NOMO-1 treated with DMSO at 0.1 percent for 48 hours (cell line): ENCODE measurements at regions not wholly inside any gene's neighbourhood (a gene's known extent, or its start where the extent isn't known, plus 50 kb on each side); places are given as distances from the start of the nearest gene placed in this dataset.
"Not testable (repeated sequence)": the region's sequence is repeated elsewhere in the genome, so short reads cannot be mapped to it uniquely, and the experiment has no call there.

Experiments
- DNase-seq: peaks from one replicate; lab custom pipeline; 2025; ENCODE audit not compliant: unreplicated experiment; lab: John Stamatoyannopoulos, UW

DNA sequence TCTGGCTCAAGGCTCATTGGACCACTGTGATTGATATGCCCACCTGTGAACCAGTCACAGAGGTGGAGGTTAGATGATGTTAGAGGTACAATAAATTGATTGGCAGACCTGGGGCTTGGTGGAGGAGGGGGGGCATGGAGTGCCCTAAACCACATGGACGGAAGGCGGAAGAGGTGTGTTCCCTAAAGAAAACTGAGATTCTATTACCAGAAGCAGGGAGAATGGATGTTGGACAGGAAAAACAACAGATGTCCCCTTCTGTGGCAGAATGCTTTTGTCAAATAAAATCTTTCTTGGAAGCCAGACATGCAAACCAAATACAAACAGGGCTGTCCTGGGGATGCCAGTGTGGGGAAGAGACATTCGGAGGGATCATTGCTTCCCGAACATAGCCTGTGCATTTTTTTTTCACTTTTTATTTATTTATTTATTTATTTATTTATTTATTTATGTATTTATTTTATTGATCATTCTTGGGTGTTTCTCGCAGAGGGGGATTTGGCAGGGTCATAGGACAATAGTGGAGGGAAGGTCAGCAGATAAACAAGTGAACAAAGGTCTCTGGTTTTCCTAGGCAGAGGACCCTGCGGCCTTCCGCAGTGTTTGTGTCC is 433.9 kb downstream of the RPS24 start:
- DNase-seq: no peak

DNA sequence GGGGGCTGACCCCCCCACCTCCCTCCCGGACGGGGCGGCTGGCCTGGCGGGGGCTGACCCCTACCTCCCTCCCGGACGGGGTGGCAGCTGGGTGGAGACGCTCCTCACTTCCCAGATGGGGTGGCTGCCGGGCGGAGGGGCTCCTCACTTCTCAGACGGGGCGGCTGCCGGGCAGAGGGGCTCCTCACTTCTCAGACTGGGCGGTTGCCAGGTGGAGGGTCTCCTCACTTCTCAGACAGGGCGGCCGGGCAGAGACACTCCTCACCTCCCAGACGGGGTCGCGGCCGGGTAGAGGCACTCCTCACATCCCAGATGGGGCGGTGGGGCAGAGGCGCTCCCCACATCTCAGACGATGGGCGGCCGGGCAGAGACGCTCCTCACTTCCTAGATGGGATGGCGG is 435.1 kb downstream of the RPS24 start:
- DNase-seq: not testable (repeated sequence)

DNA sequence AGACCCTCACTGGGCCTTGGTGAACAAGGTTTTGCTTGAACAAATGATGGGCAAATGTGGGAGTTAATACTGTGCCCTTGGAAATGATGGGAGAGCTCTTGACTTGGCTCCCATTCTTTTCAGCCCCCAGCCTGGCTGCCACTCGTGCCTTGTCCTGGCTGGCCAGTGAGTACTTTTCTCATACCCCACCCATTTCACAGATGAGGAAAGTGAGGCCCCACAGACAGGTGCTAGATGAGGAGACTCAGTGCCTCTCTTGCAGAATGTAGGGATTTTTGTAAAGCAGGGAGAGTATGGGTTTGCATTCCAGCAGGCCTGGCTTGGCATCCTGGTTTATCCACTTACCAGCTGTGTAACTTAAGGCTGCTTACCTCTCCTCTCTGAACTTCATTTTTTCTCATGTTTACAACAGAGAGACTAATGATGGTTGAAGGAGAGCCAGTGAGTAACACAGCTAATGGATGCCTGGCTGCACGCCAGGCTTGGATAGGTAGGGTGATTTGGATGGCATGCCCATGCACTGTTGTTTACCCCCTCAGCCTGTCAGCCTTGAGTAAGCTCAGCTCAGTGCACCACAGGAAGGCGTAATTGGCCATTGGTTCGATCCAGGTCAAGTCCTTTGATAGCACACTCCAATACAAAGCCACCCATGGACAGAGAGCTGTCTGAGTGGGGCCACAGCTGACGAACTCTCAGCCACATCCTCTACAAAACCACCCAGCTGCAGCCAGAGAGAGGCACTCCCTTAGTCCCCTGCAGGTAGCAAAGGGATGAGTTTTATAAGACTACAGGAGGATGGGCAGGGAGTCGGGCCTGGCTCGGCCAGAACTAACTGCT is 436.8 kb downstream of the RPS24 start:
- no peak for DNase-seq

DNA sequence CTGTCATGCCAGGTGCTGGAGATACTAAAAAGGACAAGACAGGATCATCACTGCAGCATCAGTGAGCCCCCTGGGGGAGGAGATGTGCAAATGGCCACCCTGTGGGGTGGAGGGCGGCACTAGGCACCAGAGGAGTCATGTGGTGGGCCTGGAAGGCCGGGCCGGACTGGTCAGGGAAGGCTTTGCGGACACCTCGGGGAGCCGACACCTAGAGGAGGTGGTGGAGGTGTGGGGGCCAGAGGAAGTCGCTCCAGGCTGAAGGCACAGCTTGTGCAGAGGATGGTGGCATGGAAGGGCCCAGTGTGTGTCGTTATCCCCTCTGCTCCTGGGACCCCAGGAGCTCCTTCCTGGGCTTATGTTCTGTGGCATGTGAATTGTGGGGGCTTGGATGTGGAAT is 437.7 kb downstream of the RPS24 start:
- DNase-seq: no peak

DNA sequence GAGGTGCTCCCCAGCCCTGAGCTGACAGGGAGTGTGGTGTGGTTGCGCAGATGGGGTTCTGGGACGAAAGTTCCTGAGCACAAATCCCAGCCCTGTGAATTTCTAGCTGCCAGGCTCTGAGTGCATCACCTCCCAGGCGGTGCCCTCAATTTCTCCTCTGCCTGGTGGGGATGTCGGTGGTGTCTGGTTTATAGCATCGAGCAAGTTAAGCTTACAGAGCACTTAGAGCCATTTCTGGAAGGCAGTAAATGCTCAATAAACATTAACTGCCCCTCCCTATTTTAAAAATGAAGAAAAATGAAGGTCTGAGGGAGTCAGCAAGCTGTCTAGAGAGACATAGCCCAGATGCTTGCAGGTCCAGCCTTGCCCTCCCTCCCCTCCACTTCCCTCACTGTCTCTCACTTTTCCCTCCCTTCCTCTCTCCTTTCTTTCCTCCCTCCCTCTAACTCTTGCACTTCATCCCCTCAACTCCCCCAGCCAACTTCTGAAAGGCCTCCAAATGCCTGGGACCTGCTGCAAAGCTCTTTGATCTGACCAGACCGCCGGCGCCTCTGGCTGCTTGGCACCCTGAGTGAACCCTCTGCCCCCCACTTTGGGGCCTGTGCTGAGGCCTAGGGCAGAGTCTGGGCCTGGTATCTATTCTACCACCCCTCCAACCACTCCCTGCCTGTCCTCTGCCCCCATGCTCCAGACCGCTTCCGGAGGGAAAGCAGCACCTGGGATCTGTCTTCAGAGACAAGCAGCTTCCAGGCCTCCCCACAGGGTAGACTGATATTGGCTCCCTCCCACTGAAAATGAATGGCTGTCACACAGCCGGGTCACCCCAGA is 438.3 kb downstream of the RPS24 start:
- DNase-seq: no peak

DNA sequence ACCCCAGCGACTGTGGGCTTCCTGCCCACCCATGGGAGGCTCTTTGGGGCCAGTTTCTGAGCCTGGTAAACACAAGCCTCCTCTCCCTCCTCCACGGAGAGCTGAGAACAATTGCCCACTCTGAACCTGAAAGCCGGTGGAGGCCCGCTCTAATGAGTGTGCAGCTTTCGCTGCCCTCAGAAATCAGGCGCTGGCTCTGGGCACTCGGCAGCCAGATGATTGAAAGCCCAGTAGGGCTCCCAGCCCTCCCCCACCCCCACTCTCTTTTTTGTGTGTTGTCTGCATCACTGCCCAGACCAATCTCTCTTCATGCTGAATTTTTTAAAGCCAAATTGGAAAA is 438.9 kb downstream of the RPS24 start:
- no peak for DNase-seq

DNA sequence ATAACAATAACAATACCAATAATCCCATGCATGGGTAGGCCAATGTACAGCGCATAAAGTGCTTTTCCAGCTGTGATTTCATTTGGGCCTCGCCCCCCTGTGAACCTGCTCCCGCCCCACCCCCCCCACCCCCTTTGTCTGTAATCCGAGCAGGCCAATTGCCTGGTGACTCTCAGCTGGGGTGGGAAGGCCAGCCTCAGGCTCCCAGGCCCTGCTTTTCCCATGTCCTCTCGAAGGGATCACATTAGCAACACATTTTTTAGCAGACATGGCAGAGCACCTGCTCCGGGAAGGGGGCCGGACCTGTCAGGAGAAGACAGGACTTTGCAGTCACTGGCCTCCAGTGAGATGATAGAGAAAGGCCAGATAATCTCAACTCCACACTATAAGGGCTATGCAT is 439.3 kb downstream of the RPS24 start:
- no peak for DNase-seq

DNA sequence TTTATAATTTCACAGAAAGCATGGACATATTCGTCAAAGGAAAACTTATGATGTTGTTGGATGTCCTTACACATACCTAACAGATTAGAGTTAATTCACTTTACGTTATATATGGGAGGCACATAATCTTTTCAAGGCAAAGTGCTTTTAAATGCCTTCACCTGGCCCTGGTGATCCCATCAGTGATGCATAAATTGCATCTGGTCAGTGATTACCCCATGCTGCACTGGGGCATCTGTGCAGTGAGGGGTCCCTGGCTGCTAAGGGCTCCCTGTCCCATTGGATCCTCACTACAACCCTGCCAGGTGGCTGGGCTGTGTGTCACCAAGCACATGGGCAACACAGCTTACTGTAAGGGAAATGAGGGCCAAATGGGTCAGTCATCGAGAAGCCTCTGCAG is 441.1 kb downstream of the RPS24 start:
- no peak for DNase-seq

DNA sequence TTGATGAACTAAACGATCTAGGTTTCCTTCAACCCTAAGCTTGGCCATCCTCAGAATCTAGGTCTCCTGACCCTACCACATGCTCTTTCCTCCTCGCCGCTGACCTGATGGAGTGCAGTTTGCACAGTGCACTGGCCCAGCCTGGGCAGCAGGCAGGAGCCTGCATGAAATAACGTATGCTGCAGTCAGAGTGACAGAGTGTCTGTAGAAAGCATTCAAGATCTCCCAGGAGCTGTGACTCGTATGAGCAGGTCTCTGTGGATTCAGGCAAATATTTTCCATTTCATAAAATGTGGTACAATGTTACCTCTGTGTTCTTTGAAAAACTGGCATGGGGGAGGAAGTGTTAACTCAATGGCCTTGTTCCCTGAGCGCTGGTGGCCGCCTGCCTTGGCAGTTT is 441.8 kb downstream of the RPS24 start:
- no peak for DNase-seq

DNA sequence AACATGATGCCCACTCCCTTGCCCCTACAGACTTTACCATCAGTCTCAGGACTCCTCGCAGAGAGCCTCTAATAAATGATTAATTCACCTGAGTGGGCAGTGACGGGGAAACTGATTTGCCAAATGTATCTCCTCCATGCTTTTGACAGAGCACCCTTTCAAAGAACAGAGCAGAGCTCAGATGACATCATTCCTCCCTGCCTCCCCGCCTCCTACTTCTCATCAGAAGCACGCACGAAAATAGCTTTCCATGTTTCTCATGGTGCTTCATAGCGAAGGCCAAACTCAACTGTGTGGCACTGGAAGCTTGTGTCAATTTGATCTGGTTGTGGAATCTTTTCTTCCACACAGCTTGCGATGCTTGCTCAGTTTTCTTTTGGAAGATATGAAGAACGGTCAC is 442.5 kb downstream of the RPS24 start:
- no peak for DNase-seq

DNA sequence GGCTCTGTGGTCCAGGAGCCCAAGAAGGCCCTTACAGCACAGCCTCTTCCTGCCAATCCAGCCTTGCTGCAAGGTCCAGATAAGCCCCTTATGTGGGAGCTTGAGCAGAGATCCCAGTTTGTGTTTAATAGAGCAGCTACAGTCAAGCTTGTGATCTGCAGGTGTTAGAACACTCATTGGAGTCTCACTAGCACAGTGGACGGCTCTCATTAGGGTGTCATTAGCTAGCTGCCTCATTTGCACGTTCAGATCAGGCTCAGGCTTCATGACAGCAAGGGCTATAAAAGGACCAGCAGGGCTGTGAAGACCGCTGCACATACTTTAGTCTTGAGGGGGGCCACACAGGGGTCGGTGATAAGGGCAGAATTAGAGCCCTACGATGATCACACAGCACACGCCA is 443.2 kb downstream of the RPS24 start:
- no peak for DNase-seq

DNA sequence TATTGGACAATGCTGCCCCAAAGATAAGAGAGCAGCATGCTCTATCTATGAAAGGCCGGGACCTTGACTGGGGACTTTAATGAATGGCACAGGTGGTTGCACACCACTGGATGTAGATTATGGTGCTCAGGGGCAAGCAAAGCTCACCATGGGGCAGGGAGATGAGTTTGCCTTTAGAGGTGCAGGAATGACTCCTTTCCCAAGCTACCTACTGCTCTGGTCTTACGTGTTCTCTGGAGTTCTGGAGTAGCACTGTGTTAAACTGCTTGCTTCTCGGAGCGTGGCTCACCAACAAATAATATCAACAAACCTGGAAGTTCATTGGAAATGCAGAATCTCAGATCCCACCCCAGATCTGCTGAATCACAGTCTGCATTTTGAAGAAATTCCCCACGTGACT is 445.3 kb downstream of the RPS24 start:
- no peak for DNase-seq

DNA sequence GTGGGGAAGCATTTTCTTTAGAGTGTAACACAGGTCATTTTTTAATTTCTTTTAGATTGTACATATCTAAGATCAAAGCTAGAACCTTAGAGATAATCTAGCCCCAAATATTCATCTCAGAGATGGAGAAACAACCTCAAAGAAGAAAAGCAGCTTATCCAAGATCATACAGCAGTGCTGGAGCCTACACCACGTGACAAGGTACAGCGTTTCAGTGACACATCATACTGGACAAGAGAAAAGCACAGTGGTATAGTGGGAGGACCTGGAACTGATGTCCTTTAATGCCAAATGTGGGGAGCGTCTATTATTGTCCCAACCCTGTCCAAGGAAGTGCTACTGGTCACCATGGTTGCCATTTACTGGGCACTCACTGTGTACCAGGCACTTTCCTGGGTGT is 445.8 kb downstream of the RPS24 start:
- no peak for DNase-seq

DNA sequence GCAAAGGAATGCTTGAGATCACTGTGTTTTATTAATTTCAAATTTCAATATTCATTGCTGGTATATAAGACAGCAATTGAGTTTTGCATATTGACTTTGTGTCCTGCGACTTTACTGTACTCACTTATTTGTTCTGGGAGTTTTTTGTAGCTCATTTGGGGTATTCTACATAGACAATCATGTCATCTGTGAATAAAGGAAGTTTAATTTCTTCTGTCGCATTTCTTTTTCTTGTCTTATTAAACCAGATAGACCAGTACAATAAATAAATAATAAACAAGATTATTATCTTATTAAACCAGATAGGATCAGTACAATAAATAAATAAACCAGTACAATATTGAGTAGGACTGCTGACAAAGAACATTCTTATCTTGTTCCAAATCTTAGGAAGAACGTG is 448.2 kb downstream of the RPS24 start:
- no peak for DNase-seq

DNA sequence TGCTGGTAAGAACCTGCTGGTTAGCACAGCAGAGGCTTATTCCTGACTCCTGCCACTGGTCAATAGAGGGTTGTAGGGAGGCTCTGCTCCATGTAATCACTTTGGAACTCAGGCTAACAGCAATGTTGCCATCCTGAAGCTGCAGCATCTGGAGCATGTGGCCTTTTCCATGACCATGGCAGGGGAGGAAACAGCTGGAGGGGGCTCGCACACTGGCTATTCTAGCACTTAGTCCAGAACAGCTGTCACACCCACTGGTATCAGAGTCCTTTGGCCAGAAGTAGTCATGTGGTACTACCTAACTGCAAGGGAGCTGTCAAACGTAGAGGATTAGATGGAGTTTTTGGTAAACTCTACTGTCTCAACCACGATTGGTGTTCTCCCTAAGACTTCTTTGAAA is 450.0 kb downstream of the RPS24 start:
- no peak for DNase-seq

DNA sequence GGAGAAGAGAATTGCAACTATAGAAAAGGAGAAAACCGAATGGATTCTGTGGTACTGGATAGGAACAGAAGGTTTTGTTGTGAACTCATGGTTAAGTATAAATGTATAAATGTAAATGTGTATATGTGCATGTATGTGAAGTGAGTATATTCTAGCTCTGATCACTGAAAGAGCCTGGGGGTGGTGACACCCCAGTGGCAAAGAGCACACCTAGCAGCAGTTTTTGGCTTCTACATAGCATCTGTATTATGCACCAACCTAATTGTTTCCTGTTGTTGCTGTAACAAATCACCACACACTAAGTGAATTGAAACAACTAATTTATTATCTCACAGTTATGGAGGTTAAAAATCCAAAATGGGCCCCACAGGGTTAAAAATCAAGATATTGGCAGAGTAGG is 455.4 kb downstream of the RPS24 start:
- no peak for DNase-seq

DNA sequence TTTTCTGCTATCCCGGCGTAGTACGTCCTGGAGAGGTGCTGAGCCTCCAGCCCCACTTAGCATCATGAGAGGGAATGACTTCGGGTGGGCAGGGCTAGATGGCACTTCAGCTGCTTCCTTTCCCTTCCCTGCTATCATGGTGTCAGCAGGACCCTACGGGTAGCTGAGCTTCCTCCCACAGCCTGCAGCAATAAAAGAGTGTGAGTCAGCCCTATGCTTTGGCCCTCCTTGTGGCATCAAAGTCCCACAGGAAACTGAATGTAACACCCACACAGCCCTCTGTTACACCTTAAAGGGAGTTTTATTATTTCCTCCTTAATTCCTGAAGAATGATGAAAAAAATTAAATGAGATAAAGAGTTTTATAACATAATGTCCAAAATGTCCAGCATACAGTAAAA is 458.1 kb downstream of the RPS24 start:
- no peak for DNase-seq

DNA sequence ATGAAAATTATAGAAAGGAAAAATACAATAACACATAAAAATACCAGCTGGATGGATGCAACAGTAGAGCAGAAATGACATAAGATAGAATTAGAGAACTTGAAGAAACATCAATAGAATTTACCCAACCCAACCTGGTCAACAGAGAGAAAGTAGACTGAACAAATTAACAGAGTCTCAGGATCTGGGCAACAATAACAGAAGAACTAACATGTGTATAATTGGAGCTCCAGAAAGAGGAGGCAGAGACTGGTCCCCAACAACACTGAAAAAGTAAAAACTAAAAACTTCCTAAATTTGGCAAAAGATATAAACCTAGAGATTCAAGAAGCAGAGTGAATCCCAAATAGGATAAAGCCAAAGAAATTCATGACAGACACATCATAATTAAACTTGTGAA is 458.8 kb downstream of the RPS24 start:
- DNase-seq: no peak

DNA sequence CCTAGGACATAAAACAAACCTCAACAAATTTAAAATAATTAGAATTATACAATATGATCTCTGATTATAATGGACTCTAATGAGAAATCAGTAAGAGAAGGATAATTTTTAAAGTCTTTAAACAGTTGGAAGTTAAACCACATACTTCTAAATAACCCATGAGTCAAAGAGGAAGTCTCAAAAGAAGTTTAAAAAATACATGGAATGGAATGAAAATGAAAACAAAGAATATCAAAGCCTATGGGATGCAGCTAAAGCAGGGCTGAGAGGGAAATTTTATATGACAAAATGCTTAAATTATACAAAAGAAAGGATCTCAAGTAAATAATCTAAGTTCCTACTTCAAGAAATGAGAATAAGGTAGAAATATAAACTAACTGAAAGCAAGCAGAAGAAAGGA is 460.5 kb downstream of the RPS24 start:
- no peak for DNase-seq

DNA sequence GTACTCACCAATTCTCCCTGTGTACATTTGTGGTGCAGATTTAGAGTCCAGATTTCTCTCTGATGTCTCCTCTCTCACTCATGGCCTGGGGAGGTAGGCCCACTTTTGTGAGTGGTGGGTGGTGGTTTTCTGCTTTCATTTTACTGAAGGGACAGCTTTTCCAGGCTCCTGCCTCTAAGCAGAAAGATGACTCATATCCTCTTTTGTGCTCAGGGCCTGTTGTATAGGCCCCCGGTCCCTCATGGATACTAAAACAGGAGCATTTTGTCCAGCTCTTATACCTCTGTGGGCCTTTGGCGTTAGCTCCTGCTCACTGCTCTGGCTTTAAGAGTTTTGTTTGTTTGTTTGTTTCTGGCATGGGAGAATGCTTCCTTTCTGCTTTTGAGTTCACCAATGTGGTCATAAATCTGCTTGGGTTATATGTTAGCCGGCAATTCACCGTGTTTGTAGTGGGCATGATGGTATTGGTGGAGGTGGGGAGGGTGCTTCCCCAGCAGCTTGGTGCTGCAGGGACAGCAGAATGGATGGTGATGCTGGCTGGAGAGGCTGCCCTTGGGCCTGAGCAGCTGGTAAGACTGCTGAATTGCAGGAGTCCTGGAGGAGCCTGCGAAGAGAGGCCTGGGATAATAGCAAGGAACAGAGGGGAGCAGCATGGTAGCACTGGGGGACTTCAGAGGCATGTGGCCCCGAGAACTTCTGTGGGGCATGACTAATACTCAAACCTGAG is 468.7 kb downstream of the RPS24 start:
- no peak for DNase-seq

DNA sequence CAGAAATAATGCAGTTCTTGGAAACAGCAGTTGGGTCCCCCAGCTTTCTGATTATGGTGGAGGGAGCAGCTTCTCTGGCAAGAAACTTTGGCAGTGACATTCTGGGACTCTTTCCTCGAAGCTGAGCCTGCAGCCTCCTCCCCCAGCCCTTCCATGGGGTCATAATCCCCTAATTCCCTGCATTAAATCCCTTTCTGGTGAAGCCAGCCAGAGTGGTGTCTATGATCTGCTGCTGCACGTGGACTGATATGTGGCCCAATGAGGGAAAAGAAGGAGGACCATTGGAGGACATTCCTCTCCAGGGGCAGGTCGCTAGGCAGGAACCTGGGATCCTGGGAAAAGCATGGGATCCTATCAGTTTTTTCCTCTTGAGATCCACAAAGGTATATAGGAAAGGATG is 470.5 kb downstream of the RPS24 start:
- no peak for DNase-seq

DNA sequence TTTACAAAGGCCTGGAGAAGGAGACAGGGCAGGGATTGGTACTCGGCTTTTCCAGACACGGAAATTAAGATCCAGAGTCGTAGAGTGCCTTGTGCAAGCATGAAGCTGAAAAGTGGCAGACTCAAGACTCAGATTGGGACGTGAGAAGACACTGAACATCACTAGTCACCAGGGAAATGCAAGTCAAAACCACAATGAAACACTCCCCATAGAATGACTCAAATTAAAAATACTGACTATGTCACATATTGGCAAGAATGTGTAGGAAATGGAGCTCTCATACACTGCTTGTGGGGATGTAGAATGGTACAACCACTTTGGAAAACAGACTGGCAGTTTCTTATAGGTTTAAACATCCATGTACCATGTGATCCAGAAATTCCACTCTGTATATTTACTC is 472.0 kb downstream of the RPS24 start:
- DNase-seq: no peak
